SK-N-SH (cell line): ENCODE measurements at regions not wholly inside any gene's neighbourhood (a gene's known extent, or its start where the extent isn't known, plus 50 kb on each side); places are given as distances from the start of the nearest gene placed in this dataset.

Experiments
- GABPA ChIP-seq: IDR thresholded peaks from 2 replicates; pipeline ENCODE4 v1.4.0; 2012; ENCODE audit warnings: low read depth, mild to moderate bottlenecking
- JUND ChIP-seq: IDR thresholded peaks from 2 replicates; pipeline ENCODE4 v1.4.0; 2012
- MAX ChIP-seq: IDR thresholded peaks from 2 replicates; pipeline ENCODE4 v1.4.0; 2012; ENCODE audit warnings: low read depth
- TAF1 ChIP-seq: IDR thresholded peaks from 2 replicates; pipeline ENCODE4 v1.6.1; 2012; ENCODE audit warnings: low read depth, mild to moderate bottlenecking, low read length, moderate library complexity, borderline replicate concordance
- TCF12 ChIP-seq: IDR thresholded peaks from 2 replicates; pipeline ENCODE4 v1.4.0; 2012
- USF2 ChIP-seq: fragments of 150-350 bp; IDR thresholded peaks from 2 replicates; pipeline ENCODE4 v1.6.1; 2017; ENCODE audit warnings: antibody characterized with exemption, low read length, low read depth, borderline replicate concordance
- ZBTB33 ChIP-seq: IDR thresholded peaks from 2 replicates; pipeline ENCODE4 v1.4.0; 2012; ENCODE audit warnings: low read depth, borderline replicate concordance
- TF ChIP-seq, protein P1 (sequence below): fragments of 200-600 bp; sonication (generic); IDR thresholded peaks from 2 replicates; pipeline ENCODE4 v1.6.1; 2017; ENCODE audit warnings: antibody characterized with exemption, mild to moderate bottlenecking, moderate library complexity
- TF ChIP-seq, protein P2 (sequence below): IDR thresholded peaks from 2 replicates; pipeline ENCODE4; 2012

DNA sequence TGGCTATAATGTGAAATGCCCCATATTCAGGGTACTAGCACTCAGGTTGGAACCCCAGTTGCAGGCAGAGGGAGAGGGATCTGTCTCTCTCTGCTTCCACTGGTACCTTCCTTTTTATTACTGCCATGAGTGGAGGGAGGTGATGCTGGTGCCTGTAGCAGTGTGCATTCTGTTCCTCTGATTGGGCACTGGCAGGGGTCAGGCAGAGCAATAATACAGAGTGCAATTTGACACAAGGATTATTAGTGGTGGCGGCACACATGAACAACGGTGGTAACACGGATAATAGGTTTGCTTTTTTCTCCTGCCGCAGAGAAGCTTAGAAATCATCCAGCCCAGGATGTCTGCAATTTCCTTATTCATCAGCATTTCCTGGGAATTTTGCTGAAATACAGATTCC lies 525.7 kb downstream of the SLC4A3 start:
- TF ChIP-seq GABPA: no peak
- TF ChIP-seq MAX: no peak
- TF ChIP-seq, protein P1, sequence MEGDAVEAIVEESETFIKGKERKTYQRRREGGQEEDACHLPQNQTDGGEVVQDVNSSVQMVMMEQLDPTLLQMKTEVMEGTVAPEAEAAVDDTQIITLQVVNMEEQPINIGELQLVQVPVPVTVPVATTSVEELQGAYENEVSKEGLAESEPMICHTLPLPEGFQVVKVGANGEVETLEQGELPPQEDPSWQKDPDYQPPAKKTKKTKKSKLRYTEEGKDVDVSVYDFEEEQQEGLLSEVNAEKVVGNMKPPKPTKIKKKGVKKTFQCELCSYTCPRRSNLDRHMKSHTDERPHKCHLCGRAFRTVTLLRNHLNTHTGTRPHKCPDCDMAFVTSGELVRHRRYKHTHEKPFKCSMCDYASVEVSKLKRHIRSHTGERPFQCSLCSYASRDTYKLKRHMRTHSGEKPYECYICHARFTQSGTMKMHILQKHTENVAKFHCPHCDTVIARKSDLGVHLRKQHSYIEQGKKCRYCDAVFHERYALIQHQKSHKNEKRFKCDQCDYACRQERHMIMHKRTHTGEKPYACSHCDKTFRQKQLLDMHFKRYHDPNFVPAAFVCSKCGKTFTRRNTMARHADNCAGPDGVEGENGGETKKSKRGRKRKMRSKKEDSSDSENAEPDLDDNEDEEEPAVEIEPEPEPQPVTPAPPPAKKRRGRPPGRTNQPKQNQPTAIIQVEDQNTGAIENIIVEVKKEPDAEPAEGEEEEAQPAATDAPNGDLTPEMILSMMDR: no peak
- TF ChIP-seq ZBTB33: no peak
- TF ChIP-seq TCF12: no peak
- TF ChIP-seq, protein P2, sequence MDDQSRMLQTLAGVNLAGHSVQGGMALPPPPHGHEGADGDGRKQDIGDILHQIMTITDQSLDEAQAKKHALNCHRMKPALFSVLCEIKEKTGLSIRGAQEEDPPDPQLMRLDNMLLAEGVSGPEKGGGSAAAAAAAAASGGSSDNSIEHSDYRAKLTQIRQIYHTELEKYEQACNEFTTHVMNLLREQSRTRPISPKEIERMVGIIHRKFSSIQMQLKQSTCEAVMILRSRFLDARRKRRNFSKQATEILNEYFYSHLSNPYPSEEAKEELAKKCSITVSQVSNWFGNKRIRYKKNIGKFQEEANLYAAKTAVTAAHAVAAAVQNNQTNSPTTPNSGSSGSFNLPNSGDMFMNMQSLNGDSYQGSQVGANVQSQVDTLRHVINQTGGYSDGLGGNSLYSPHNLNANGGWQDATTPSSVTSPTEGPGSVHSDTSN: no peak
- TF ChIP-seq USF2: no peak
- no peak for TF ChIP-seq JUND
- TF ChIP-seq TAF1: no peak
